ENCODE measurements at regions not wholly inside any gene's neighbourhood (a gene's known extent, or its start where the extent isn't known, plus 50 kb on each side); places are given as distances from the start of the nearest gene placed in this dataset.
"Not testable (repeated sequence)": the region's sequence is repeated elsewhere in the genome, so short reads cannot be mapped to it uniquely, and the experiment has no call there.

DNA sequence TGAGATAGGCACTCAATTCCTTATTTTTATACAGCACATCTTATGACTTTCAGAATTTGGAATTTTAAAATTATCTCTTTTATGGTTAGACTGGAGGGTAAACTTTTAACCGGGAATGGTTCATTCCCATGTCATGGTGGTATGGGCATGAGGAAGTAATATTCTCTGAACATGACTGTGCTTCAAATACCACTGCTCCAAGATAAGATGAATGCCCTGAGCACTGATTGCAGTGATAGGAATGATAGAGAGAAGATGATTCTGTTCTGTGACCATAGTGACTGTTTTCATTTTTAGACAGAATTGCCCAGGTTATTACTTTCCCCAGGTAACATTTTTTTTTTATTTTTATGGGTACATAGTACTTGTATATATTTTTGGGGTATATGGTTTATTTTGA, 187.4 kb downstream of the ATOH1 start:
- DNase-seq, result no peak

DNA sequence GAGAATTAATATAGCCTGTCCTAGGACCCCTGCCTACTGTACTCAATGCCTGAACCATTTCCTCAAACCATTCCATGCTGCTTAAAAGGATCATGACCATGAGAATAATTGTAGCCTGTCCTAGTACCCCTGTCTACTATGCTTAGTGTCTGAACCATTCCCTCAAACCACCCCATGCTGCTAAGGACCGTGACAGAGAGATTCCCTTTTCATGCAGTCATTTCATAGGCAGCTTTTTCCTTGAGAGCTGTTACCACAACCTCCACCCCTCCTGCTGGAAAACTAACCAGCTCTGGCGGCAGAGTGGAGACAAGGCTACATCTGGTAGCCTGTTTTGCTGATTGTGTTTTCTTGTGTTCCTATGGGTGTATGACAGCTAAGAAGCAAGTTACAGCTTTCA, 174.9 kb upstream of the SMARCAD1 start:
- no peak for DNase-seq

DNA sequence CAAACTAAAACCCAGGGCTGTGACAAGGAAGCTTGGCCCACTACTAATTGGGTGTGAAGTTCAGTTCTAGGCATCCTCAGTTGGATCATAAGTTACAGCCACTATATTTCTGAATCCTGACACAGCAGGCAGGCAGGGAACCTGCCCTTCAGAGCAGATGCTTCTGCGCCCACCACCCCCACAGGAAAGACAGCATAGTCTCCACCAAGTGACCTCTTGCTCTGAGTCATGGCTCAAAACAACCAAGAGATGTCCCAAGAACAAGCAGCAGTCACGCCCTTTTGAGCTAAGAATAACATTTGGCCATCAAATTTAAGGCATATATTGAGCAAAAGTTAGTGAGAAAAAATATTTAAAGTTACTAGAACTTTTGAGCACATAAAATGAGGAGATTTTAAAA, 170.7 kb upstream of the SMARCAD1 start:
- DNase-seq, result no peak

DNA sequence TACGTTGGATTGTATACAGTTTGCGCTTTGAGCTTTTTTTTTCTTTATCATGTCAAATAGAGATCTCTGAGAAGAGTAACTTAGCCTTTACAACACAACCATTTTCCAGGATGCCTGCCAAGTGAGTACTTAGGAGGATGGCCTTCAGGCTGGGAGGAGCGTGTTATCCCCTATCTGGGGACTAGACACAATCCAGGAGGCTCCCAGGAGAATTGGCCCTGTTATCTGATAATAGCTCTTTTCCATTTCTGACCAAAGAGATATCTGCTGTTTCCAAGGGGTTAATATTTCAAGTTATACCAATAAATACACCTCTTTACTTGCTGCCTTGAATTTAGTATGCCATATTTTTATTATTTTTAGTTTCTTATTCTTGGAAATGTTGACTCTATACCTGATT, 169.5 kb upstream of the SMARCAD1 start:
- no peak for DNase-seq

DNA sequence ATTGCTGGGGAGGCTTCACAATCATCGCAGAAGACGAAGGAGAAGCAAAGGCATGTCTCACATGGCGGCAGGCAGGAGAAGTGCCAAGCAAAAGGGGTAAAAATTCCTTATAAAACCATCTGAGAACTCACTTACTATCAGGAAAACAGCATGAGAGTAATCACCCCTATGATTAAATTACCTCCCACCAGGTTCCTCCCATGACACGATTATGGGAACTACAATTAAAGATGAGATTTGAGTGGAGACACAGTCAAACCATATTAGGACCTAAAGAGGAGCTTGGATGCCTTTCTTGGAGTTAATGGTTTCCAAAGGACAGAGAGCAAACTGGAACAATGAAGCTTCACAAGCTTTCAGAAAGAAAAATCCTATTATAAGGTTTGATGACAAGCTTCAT, 168.4 kb upstream of the SMARCAD1 start:
- no peak for DNase-seq

DNA sequence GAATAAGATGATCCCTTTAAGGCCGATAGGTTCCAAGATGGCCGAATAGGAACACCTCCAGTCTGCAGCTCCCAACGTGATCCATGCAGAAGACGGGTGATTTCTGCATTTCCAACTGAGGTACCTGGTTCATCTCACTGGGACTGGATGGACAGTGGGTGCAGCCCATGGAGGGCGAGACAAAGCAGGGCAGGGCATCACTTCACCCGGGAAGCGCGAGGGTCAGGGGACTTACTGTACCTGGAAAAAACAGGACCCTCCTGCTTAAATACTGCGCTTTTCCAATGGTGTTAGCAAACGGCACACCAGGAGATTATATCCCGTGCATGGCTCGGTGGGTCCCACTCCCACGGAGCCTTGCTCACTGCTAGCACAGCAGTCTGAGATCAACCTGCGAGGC, 163.2 kb upstream of the SMARCAD1 start:
- DNase-seq, result not testable (repeated sequence)

DNA sequence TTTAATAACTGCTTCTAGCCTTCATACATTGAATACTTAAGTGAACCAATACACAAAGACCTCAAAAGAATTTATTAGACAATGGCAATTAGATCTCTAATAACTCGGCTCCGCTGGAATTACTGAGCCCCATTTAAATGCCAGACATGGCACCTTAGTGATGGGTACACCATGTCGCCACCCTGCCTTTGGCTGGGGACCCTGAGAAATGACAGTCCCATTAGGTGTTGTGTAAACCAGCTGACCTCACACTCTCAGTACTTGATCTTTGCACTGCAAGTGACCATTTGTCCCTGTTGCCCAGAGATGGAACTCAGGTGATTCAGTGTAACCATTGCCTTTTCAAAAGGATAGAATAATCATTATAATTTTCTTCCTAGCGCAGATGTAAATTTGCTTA, 144.6 kb upstream of the SMARCAD1 start:
- no peak for DNase-seq

DNA sequence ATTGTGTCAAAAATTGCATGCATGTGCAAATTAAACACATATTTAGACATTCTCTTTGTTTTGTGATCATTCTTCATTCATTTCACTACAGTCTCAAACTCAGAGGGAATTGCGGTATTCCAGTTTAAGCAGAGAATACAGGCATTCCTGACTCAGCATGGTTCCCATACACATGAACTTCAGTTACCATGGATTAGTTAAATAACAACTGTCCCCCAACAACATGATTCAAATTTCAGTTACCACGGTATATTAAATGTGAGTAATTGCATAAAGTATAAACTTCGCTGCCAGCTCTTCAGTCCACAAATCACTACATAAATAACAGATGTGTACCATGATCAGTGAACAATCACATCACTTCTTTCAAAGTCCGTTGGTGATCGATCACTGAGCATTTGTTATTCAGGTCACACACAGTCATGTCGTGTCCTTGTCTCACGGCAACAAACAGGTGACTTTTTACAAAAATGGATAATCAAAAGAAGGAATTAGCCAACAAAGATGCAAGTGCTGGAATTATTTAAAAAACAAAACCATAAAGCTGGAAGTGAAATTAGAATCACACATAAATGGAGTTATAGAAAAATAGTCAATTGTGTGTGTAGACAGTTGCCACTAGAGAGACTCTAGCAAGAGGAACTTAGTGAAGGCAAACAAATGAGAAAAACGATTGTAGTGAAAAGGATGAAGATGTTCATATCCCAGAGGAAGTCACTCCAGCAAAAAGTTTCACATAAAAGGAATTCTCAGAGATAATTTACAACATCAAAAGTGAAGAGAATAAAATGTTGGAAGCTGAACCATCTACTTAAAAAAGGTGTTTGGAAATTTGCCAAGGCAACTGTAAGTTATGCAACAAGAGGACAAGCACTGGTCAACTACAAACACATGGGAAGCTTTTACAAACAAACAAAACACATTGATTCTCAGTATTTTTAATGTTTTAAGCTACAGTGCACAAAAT, 138.6 kb upstream of the SMARCAD1 start:
- DNase-seq, result no peak

DNA sequence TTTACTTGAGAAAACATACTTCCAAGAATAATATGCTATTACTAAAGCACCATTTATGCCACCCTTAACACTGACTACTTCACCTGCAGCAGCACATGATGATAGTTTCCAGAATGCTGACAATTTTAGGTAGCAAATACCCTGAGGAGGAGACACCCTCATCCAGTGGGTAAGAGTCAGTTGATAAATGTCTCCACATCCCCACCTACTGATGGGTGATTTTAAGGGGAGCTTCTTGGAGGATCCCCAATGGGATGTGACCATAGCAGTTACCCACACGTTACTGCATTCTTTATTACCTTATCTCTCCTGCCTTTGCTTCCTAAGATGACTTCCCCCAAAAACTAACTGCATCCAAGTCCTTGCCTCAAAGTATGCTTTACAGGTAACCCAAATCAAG, 131.2 kb upstream of the SMARCAD1 start:
- no peak for DNase-seq

DNA sequence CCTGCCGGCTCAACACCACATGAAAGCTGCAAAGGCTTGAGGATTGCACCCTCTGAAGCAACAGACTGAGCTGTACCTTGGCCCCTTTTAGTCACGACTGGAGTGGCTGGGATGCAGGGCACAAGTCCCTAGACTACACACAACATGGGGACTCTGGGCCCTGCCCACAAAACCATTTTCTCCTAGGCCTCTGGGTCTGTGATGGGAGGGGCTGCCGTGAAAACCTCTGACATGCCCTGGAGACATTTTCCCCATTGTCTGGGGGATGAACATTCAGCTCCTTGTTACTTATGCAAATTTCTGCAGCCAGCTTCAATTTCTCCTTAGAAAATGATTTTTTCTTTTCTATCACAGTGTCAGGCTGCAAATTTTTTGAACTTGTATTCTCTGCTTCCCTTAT, 123.5 kb upstream of the SMARCAD1 start:
- DNase-seq, result no peak

DNA sequence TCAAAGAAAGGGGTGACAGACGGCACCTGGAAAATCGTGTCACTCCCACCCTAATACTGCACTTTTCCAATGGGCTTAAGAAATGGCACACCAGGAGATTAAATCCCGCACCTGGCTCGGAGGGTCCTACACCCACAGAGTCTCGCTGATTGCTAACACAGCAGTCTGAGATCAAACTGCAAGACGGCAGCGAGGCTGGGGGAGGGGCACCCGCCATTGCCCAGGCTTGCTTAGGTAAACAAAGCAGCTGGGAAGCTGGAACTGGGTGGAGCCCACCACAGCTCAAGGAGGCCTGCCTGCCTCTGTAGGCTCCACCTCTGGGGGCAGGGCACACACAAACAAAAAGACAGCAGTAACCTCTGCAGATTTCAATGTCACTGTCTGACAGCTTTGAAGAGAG, 108.5 kb upstream of the SMARCAD1 start:
- DNase-seq, result not testable (repeated sequence)

DNA sequence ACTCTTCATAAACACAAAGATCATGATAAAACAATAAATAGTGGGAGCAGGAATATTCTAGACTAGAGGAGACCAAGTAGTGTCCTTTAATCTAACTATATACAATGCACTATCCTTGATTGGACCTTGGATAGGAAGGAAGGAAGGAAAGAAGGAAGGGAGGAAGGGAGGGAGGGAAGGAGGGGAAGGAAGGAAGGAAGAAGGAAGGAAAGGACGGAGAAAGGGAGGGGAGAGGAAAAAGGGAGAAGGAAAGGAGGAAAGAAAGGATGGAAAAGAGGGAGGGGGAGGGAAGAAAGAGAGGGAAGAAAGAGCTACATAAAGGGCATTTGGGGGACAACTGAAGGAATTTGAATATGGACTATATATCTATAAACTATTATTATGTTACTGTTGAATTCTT, 95.0 kb upstream of the SMARCAD1 start:
- DNase-seq, result no peak

DNA sequence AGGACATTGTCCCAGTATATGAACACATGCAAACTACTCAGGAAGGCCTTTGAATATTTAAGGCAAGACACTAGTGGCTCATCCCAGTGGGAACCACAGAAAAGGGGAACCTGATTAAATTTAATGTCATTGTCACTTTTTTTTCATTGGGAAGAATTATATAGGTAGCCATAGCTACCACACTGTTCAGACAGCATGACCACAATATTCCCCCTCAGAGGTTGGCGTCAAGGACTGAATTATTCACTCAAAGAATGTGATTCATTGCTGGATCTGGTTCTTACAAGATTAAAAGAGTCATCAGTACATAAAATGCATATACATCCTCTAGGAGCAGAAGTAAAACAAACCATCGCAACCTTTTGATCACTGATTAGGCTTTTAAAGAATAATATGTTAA, 92.0 kb upstream of the SMARCAD1 start:
- DNase-seq, result no peak

DNA sequence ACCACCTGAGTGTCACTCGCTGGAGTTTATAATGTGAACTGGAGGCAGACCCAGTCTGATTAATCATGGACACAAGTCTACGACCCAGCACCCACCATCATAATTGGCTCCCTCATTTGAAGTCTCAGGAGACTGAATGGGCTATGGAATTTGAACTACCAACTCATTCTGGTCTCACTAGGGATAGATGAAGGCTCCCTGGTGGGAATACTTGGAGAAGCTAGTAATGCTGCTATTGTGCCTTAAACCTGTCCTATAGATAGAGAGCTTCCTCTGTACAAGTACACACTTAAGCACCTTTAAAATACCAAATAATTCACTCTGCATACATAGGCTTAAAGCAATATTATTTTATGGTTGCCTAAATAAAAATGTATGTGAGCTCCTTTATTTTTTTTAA, 90.8 kb upstream of the SMARCAD1 start:
- no peak for DNase-seq

DNA sequence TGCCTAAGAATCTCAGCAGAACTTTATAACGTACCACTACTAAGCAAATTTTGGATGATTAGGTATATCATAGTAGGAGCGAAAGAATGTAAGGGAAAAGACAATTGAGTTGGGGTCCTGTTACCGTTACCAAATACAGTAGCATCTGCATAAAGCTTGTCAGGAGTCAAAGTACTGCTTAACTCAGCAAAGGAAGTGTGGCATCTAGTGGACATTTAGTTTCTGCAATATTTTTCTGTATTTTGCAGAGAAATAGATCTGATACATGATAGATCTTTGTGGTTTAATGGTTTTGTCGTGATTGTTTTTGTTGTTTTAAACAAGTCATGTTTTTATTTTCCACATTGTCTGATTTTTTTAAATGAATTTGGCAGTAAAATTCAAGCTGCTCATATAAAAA, 81.0 kb upstream of the SMARCAD1 start:
- DNase-seq, result no peak

DNA sequence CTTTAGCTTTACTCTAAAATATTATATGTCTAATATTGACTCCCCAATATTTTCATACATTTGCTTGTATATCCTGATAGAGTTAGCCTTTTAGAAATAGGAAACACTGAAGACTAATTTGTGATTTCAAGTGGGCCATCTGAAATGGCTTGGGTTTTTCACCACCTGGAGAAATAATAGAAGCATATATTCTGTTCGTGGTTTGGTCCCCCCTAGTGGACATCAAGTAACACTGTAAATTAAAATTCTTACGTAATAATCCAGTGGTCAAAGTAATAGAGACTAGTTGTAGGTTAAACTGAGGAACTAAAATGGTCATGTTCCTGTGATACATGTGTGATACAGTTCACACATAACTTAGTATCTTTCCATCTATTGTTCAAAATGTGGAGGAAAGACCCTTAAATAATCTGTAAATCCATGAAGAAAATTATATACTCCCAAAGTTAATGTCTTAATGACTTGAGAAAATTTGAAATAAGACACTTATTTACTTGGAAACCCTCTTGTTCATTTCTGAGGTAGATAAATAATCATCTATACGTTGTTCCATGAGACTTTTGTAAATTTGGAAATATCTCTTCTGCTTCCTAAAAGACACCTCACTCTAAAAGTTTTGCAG, 79.8 kb upstream of the SMARCAD1 start:
- DNase-seq, result peak; percentile 10

DNA sequence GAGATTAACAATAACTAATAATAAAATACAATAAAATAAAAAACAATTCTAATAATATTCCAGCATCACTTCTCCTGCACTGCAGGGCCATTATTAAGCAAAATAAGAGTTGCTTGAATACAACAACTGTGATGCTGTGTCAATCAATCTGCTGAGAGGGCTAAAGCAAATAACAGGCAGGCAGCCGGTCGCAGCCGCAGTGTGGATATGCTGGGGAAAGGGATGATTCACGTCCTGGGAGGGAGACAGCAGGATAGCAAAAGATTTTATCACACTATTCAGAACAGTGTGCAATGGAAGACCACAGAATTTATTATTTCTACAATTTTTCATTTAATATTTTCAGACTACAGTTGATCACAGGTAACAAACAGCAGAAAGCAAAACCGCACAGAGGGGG, 76.5 kb upstream of the SMARCAD1 start:
- DNase-seq, result no peak

DNA sequence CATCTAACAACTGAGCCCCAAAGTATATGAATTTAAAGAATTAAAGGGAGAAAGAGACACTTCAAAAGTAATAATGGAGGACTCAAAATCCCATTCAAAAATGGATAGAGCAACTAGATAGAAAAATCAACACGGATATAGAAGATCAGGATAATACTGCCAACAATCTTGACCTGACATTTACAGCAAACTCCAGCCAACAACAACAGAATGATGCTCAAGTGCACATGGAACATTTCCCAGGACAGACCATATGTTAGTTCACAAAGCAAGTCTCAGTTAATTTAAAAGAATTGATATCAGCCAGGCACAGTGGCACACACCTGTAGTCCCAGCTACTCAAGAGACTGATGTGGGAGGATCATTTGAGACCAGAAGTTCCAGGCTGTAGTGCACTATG, 72.0 kb upstream of the SMARCAD1 start:
- DNase-seq, result no peak

DNA sequence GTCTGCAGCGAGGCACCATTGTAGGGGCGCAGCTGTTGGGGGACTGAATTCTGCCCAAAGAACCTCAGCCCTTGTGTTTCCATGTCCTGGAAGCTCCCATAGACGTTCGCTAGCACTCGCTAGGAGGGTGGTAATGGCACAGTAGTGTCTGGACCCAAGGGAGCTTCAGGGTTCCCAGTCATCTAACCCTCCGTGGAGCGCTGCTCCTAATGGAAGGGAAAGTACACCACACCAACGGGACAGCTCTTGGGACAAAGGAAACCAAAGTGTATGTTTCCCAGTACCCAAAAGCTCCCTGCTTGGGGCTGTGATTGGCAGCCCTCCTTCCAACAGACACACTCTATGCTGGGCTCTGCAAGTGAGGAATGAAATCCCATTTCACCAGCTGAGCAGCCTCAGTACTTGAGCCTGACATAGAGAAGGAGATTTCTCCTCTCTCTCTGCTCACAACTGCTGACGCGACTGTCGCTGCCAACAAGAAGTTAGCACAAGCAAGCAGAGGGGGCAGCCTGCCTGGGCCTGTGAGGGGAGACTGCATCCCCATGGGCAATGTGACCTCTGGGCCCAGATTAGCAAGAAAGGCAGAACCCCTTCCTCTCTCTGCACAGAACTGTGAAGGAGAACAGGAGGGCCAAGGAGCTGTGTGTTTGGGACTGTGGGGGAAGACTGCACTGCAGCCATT, 67.6 kb upstream of the SMARCAD1 start:
- DNase-seq, result no peak

DNA sequence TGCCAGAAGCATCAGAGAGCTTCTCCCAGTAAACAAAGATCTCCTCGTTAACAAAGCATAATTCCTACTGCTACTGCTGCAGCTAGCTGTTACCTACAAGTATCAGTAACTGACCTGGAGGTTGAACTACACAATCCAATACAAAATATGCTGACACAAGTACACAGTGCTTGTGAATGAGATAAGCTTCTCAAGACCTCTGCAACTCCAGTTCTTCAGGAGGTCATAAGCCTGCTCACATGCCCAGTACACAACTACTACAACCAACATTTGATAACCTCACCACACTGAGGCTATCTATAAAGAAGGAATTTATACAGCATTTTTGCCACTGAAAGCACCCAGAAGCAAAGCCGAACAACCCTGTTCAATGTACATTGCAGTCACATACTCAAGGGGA, 66.7 kb upstream of the SMARCAD1 start:
- DNase-seq, result no peak

DNA sequence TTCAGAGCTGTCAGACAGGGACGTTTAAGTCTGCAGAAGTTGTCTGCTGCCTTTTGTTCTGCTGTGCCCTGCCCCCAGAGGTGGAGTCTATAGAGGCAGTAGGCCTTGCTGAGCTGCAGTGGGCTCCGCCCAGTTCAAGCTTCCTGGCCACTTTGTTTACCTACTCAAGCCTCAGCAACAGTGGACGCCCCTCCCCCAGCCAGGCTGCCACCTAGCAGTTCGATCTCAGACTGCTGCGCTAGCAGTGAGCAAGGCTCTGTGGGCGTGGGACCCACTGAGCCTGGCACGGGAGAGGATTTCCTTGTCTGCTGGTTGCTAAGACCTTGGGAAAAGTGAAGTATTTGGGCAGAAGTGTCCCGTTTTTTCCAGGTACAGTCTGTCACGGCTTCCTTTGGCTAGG, 59.6 kb upstream of the SMARCAD1 start:
- DNase-seq, result not testable (repeated sequence)

DNA sequence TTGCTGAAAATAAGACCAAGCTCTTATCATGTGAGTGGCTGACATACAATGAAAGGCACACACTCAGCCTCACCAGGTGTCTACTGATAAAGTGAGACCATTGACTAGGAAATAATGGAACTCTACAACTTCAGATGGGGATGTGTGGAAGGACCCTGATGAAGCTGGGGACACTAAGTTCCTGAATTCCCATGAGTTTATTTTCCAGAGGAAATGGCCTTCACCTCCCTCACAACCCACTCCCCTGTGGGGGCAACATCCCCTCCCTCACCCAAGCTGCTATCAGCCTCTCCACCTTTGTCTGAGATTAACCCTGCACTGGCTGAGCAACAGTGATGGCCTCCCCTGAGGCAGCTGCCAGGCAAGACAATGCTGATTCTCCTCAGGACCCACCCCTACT, 55.2 kb upstream of the SMARCAD1 start:
- no peak for DNase-seq

DNA sequence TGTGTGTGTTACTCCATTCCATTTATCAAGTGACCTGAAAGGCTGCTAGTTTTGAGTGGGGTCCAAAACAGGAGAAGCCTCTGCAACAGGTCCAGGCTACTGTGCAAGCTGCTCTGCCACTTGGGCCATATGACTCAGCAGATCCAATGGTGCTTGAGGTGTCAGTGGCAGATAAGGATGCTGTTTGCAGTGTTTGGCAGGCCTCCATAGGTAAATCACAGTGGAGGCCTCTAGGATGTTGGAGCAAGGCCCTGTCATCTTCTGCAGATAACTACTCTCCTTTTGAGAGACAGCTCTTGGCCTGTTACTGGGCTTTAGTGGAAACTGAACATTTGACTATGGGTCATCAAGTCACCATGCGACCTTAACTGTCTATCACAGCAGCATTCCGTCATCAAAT, 52.3 kb upstream of the SMARCAD1 start:
- not testable (repeated sequence) for DNase-seq

DNA sequence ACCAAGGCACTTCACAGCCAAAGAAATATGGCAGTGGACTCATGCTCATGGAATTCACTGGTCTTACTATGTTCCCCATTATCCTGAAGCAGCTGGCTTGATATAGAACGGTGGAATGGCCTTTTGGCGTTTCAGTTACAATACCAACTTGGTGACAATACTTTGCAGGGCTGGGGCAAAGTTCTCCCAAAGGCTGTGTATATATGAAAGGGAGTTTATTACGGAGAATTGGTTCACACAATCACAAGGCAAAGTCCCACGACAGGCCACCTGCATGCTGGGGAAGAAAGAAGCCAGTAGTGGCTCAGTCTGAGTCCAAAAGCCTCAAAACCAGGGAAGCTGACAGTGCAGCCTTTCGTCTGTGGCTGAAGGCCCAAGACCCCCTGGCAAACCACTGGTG, 50.8 kb upstream of the SMARCAD1 start:
- DNase-seq, result no peak
